ENCODE measurements at regions not wholly inside any gene's neighbourhood (a gene's known extent, or its start where the extent isn't known, plus 50 kb on each side); places are given as distances from the start of the nearest gene placed in this dataset.

- no peak overlapping the region for H3K4me3 ChIP-seq
- no peaks in the 10 kb centered on the region for H3K27me3 ChIP-seq
- no peaks in the 10 kb centered on the region for H3K9me3 ChIP-seq
- no peak for ATAC-seq (ENCODE audit: low FRiP score in 2 of 2)
- no peak for TF ChIP-seq EP300 (IDR thresholded peaks at IDR 0.05)
- no peak for TF ChIP-seq POLR2AphosphoS5 (IDR thresholded peaks at IDR 0.05)
- TF ChIP-seq, protein P1, sequence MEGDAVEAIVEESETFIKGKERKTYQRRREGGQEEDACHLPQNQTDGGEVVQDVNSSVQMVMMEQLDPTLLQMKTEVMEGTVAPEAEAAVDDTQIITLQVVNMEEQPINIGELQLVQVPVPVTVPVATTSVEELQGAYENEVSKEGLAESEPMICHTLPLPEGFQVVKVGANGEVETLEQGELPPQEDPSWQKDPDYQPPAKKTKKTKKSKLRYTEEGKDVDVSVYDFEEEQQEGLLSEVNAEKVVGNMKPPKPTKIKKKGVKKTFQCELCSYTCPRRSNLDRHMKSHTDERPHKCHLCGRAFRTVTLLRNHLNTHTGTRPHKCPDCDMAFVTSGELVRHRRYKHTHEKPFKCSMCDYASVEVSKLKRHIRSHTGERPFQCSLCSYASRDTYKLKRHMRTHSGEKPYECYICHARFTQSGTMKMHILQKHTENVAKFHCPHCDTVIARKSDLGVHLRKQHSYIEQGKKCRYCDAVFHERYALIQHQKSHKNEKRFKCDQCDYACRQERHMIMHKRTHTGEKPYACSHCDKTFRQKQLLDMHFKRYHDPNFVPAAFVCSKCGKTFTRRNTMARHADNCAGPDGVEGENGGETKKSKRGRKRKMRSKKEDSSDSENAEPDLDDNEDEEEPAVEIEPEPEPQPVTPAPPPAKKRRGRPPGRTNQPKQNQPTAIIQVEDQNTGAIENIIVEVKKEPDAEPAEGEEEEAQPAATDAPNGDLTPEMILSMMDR (IDR thresholded peaks at IDR 0.05): no peak
- no peak for TF ChIP-seq POLR2A (IDR thresholded peaks at IDR 0.05)
- DNase-seq: no peak
- 52 to 55% methylated on average over 5 to 7 of the region's 7 CpGs for WGBS, 2 donors
- no peaks in the 10 kb centered on the region for H3K4me1 ChIP-seq
- no peaks in the 10 kb centered on the region for H3K36me3 ChIP-seq
- no peak overlapping the region for H3K27ac ChIP-seq
Observed at GRCh38 chr16:5581908-5582307, 484.3 kb upstream of the EEF2KMT start.

GRCh38 chr16:5581428-5581827, 483.8 kb upstream of the EEF2KMT start:
- ATAC-seq (ENCODE audit: low FRiP score in 2 of 2) (no peak), DNase-seq (no peak)
- Histone ChIP-seq H3K9me3 (no peaks in the 10 kb centered on the region), H3K27me3 (no peaks in the 10 kb centered on the region), H3K27ac (no peak overlapping the region), H3K4me3 (no peak overlapping the region), H3K4me1 (no peaks in the 10 kb centered on the region), H3K36me3 (no peaks in the 10 kb centered on the region)
- TF ChIP-seq EP300 (IDR thresholded peaks at IDR 0.05): no peak
- no peak for TF ChIP-seq POLR2A (IDR thresholded peaks at IDR 0.05)
- TF ChIP-seq, protein P1 (IDR thresholded peaks at IDR 0.05): no peak
- no peak for TF ChIP-seq POLR2AphosphoS5 (IDR thresholded peaks at IDR 0.05)
- 60 to 79% methylated on average over 2 of the region's 2 CpGs for WGBS, 2 donors

GRCh38 chr16:5580772-5581171, 483.2 kb upstream of the EEF2KMT start:
- Histone ChIP-seq H3K27ac (no peak overlapping the region), H3K27me3 (no peaks in the 10 kb centered on the region), H3K9me3 (no peaks in the 10 kb centered on the region), H3K4me1 (no peaks in the 10 kb centered on the region), H3K4me3 (no peak overlapping the region), H3K36me3 (no peaks in the 10 kb centered on the region)
- DNase-seq (no peak), ATAC-seq (ENCODE audit: low FRiP score in 2 of 2) (no peak)
- 73 to 79% methylated on average over 6 of the region's 6 CpGs for WGBS, 2 donors
- TF ChIP-seq POLR2AphosphoS5 (IDR thresholded peaks at IDR 0.05): no peak
- TF ChIP-seq, protein P1 (IDR thresholded peaks at IDR 0.05): no peak
- TF ChIP-seq EP300 (IDR thresholded peaks at IDR 0.05): no peak
- no peak for TF ChIP-seq POLR2A (IDR thresholded peaks at IDR 0.05)

GRCh38 chr16:5580296-5580695, 482.7 kb upstream of the EEF2KMT start:
- Histone ChIP-seq H3K36me3 (no peaks in the 10 kb centered on the region), H3K4me1 (no peaks in the 10 kb centered on the region), H3K4me3 (no peak overlapping the region), H3K9me3 (no peaks in the 10 kb centered on the region), H3K27me3 (no peaks in the 10 kb centered on the region), H3K27ac (no peak overlapping the region)
- WGBS, 2 donors: 72 to 77% methylated on average over 2 to 8 of the region's 8 CpGs
- TF ChIP-seq EP300 (IDR thresholded peaks at IDR 0.05): no peak
- TF ChIP-seq POLR2A (IDR thresholded peaks at IDR 0.05): no peak
- no peak for TF ChIP-seq POLR2AphosphoS5 (IDR thresholded peaks at IDR 0.05)
- TF ChIP-seq, protein P1 (IDR thresholded peaks at IDR 0.05): no peak
- ATAC-seq (ENCODE audit: low FRiP score in 2 of 2): no peak
- peak in 1 of 2 donors; percentile 39 for DNase-seq

GRCh38 chr16:5578980-5579379, 481.4 kb upstream of the EEF2KMT start:
- ATAC-seq (ENCODE audit: low FRiP score in 2 of 2) (no peak), DNase-seq (no peak)
- H3K27me3 ChIP-seq: no peaks in the 10 kb centered on the region
- H3K36me3 ChIP-seq: no peaks in the 10 kb centered on the region
- H3K4me3 ChIP-seq: no peak overlapping the region
- 64 to 75% methylated on average over 7 of the region's 7 CpGs for WGBS, 2 donors
- no peaks in the 10 kb centered on the region for H3K9me3 ChIP-seq
- H3K27ac ChIP-seq: no peak overlapping the region
- TF ChIP-seq POLR2A (IDR thresholded peaks at IDR 0.05) (no peak), EP300 (IDR thresholded peaks at IDR 0.05) (no peak), POLR2AphosphoS5 (IDR thresholded peaks at IDR 0.05) (no peak)
- TF ChIP-seq, protein P1 (IDR thresholded peaks at IDR 0.05): no peak
- H3K4me1 ChIP-seq: no peaks in the 10 kb centered on the region
